ENCODE measurements at regions not wholly inside any gene's neighbourhood (a gene's known extent, or its start where the extent isn't known, plus 50 kb on each side); places are given as distances from the start of the nearest gene placed in this dataset.

DNA sequence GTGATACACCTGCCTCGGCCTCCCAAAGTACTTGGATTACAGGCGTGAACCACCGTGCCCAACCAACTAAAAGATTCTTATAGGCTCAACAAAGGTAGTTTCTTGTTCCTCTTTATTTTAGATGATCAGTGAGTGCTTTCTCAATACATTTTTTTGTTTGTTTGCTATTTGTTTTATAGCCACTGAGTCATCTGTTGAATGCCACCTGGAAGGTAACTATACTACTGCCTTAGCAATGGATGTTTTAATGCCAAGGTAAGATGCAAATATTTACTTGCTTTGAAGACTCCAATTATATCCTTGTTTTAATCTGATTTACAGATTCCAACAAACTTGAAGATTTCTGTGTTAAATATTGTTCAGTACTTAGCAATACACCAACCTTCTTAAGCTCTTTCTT is 2807.4 kb upstream of the PCDH20 start:
- no peak for TF ChIP-seq CEBPB (IDR thresholded peaks at IDR 0.05; ENCODE audit: borderline replicate concordance in 1 of 2, low read depth in 2 of 2, low read length in 2 of 2)
- no peak for TF ChIP-seq TCF12 (IDR thresholded peaks at IDR 0.05; ENCODE audit: low read depth, low read length)
- TF ChIP-seq ESRRA (IDR thresholded peaks at IDR 0.05; ENCODE audit: low read length) = no peak
- TF ChIP-seq, protein P1, sequence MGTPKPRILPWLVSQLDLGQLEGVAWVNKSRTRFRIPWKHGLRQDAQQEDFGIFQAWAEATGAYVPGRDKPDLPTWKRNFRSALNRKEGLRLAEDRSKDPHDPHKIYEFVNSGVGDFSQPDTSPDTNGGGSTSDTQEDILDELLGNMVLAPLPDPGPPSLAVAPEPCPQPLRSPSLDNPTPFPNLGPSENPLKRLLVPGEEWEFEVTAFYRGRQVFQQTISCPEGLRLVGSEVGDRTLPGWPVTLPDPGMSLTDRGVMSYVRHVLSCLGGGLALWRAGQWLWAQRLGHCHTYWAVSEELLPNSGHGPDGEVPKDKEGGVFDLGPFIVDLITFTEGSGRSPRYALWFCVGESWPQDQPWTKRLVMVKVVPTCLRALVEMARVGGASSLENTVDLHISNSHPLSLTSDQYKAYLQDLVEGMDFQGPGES (IDR thresholded peaks at IDR 0.05) = no peak
- TF ChIP-seq, protein P2, sequence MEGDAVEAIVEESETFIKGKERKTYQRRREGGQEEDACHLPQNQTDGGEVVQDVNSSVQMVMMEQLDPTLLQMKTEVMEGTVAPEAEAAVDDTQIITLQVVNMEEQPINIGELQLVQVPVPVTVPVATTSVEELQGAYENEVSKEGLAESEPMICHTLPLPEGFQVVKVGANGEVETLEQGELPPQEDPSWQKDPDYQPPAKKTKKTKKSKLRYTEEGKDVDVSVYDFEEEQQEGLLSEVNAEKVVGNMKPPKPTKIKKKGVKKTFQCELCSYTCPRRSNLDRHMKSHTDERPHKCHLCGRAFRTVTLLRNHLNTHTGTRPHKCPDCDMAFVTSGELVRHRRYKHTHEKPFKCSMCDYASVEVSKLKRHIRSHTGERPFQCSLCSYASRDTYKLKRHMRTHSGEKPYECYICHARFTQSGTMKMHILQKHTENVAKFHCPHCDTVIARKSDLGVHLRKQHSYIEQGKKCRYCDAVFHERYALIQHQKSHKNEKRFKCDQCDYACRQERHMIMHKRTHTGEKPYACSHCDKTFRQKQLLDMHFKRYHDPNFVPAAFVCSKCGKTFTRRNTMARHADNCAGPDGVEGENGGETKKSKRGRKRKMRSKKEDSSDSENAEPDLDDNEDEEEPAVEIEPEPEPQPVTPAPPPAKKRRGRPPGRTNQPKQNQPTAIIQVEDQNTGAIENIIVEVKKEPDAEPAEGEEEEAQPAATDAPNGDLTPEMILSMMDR (IDR thresholded peaks at IDR 0.05 in 2 of 3, conservative IDR thresholded peaks at IDR 0.05 in 1 of 3; ENCODE audit: control insufficient read depth in 2 of 3, extremely low read depth in 1 of 3, insufficient read depth in 1 of 3, low read depth in 3 of 3, low read length in 3 of 3) = no peak
